H9 (cell line): ENCODE measurements at regions not wholly inside any gene's neighbourhood (a gene's known extent, or its start where the extent isn't known, plus 50 kb on each side); places are given as distances from the start of the nearest gene placed in this dataset.

Source experiments
- DNase-seq: peaks from one replicate; pipeline ENCODE4 v3.0.0-alpha.2; 2017
- H2AFZ ChIP-seq: one replicate; pipeline ENCODE4 v1.6.1; 2013; ENCODE audit warnings: mild to moderate bottlenecking, low read length, control low read depth, moderate library complexity
- H2AK5ac ChIP-seq: 2 replicates; pipeline ENCODE4 v1.6.1; 2013; ENCODE audit warnings: low read length, control low read depth, mixed read lengths; ENCODE audit not compliant: insufficient read length
- H2BK120ac ChIP-seq: one replicate; pipeline ENCODE4 v1.6.1; 2013; ENCODE audit warnings: low read depth, mild to moderate bottlenecking, low read length, control low read depth, inconsistent platforms; ENCODE audit not compliant: poor library complexity, severe bottlenecking
- H2BK12ac ChIP-seq: 2 replicates; pipeline ENCODE4 v1.6.1; 2013; ENCODE audit warnings: low read length, control low read depth, mixed read lengths, low read depth; ENCODE audit not compliant: insufficient read length
- H2BK15ac ChIP-seq: 2 replicates; pipeline ENCODE4 v1.6.1; 2013; ENCODE audit warnings: low read depth, low read length, control low read depth
- H2BK20ac ChIP-seq: one replicate; pipeline ENCODE4 v1.6.1; 2013; ENCODE audit warnings: low read depth, mild to moderate bottlenecking, low read length, control low read depth, inconsistent platforms; ENCODE audit not compliant: poor library complexity, severe bottlenecking
- H2BK5ac ChIP-seq: 2 replicates; pipeline ENCODE4 v1.6.1; 2013; ENCODE audit warnings: low read length, control low read depth, mixed read lengths; ENCODE audit not compliant: insufficient read length
- H3K14ac ChIP-seq: 2 replicates; pipeline ENCODE4 v1.6.1; 2013; ENCODE audit warnings: low read length, control low read depth; ENCODE audit not compliant: insufficient read depth
- H3K18ac ChIP-seq: 2 replicates; pipeline ENCODE4 v1.6.1; 2013; ENCODE audit warnings: low read depth, mild to moderate bottlenecking, mixed read lengths, low read length, control low read depth; ENCODE audit not compliant: insufficient read length
- H3K23ac ChIP-seq: 2 replicates; pipeline ENCODE4 v1.6.1; 2013; ENCODE audit warnings: low read length, control low read depth, mixed read lengths, low read depth; ENCODE audit not compliant: insufficient read length
- H3K23me2 ChIP-seq: 2 replicates; pipeline ENCODE4 v1.6.1; 2013; ENCODE audit warnings: low read depth, mild to moderate bottlenecking, mixed read lengths, low read length, control low read depth; ENCODE audit not compliant: insufficient read length, poor library complexity, severe bottlenecking
- H3K27ac ChIP-seq: 2 replicates; pipeline ENCODE4 v1.5.1; 2013; ENCODE audit warnings: low read length, control low read depth, mixed read lengths, low read depth; ENCODE audit not compliant: insufficient read length
- H3K27me3 ChIP-seq: 2 replicates; pipeline ENCODE4 v1.6.1; 2013; ENCODE audit warnings: low read length, control low read depth, inconsistent platforms; ENCODE audit not compliant: insufficient read depth
- H3K4ac ChIP-seq: 2 replicates; pipeline ENCODE4 v1.6.1; 2013; ENCODE audit warnings: low read depth, mild to moderate bottlenecking, control low read depth, inconsistent platforms, low read length, moderate library complexity
- H3K4me1 ChIP-seq: 2 replicates; pipeline ENCODE4 v1.6.1; 2013; ENCODE audit warnings: low read length, control low read depth, inconsistent platforms; ENCODE audit not compliant: insufficient read depth
- H3K4me2 ChIP-seq: 2 replicates; pipeline ENCODE4 v1.6.1; 2013; ENCODE audit warnings: low read length, control low read depth, mixed read lengths; ENCODE audit not compliant: insufficient read length, insufficient read depth
- H3K56ac ChIP-seq: 2 replicates; pipeline ENCODE4 v1.6.1; 2013; ENCODE audit warnings: low read depth, mild to moderate bottlenecking, mixed read lengths, low read length, control low read depth; ENCODE audit not compliant: insufficient read length
- H3K79me1 ChIP-seq: 2 replicates; pipeline ENCODE4 v1.6.1; 2013; ENCODE audit warnings: low read depth, mild to moderate bottlenecking, moderate library complexity, low read length, control low read depth, inconsistent platforms; ENCODE audit not compliant: insufficient read depth, poor library complexity, severe bottlenecking
- H3K79me2 ChIP-seq: 2 replicates; pipeline ENCODE4 v1.6.1; 2013; ENCODE audit warnings: low read length, control low read depth, inconsistent platforms; ENCODE audit not compliant: insufficient read depth
- H3K9ac ChIP-seq: 2 replicates; pipeline ENCODE4 v1.6.1; 2013; ENCODE audit warnings: low read length, control low read depth, mixed read lengths; ENCODE audit not compliant: insufficient read length; ENCODE audit errors: extremely low read depth
- H3K9me3 ChIP-seq: one replicate; pipeline ENCODE4 v1.6.1; 2013; ENCODE audit warnings: low read depth, low read length, inconsistent platforms; ENCODE audit not compliant: control insufficient read depth
- H3T11ph ChIP-seq: one replicate; pipeline ENCODE4 v1.6.1; 2013; ENCODE audit warnings: mild to moderate bottlenecking, low read length, control low read depth, inconsistent platforms
- H4K20me1 ChIP-seq: one replicate; pipeline ENCODE4 v1.6.1; 2013; ENCODE audit not compliant: control insufficient read depth, insufficient read length, insufficient read depth
- H4K5ac ChIP-seq: 2 replicates; pipeline ENCODE4 v1.6.1; 2013; ENCODE audit warnings: low read depth, mild to moderate bottlenecking, mixed read lengths, low read length, control low read depth; ENCODE audit not compliant: insufficient read length
- H4K8ac ChIP-seq: replicated peaks from 2 replicates; pipeline ENCODE4 v1.6.1; 2013; ENCODE audit warnings: low read length, control low read depth, mixed read lengths, low read depth; ENCODE audit not compliant: insufficient read length
- H4K91ac ChIP-seq: 2 replicates; pipeline ENCODE4 v1.6.1; 2013; ENCODE audit warnings: low read depth, mild to moderate bottlenecking, moderate library complexity, mixed read lengths, low read length, control low read depth; ENCODE audit not compliant: insufficient read length
- H3K27ac Mint-ChIP-seq, 3 experiments: 2 replicates in 2 of 3; 3 replicates in 1 of 3; pipeline ENCODE4 v1.8.0; 2020 to 2021; ENCODE audit warnings: mixed read lengths in 3 of 3, mild to moderate bottlenecking in 1 of 3, moderate library complexity in 1 of 3
- H3K27me3 Mint-ChIP-seq: 2 replicates; pipeline ENCODE4 v1.8.0; 2021; ENCODE audit warnings: low read depth, mild to moderate bottlenecking, moderate library complexity, mixed read lengths
- H3K36me3 Mint-ChIP-seq, 3 experiments: 2 replicates in 2 of 3; 3 replicates in 1 of 3; pipeline ENCODE4 v1.8.0; 2020 to 2021; ENCODE audit warnings: low read depth in 3 of 3, mixed read lengths in 3 of 3; ENCODE audit not compliant: insufficient read depth in 1 of 3
- H3K4me1 Mint-ChIP-seq, 2 experiments: 2 replicates each; pipeline ENCODE4 v1.8.0; 2020; ENCODE audit warnings: mixed read lengths in 2 of 2
- H3K4me3 Mint-ChIP-seq, 2 experiments: 2 replicates in 1 of 2; 3 replicates in 1 of 2; pipeline ENCODE4 v1.8.0; 2020 to 2021; ENCODE audit warnings: mild to moderate bottlenecking in 2 of 2, mixed read lengths in 2 of 2, moderate library complexity in 1 of 2
- H3K9me3 Mint-ChIP-seq, 2 experiments: 2 replicates in 1 of 2; 3 replicates in 1 of 2; pipeline ENCODE4 v1.8.0; 2020; ENCODE audit warnings: mild to moderate bottlenecking in 2 of 2, mixed read lengths in 2 of 2, moderate library complexity in 1 of 2
- CTCF ChIP-seq: fragments of 200-600 bp; sonication (generic); conservative IDR thresholded peaks from 3 replicates; pipeline ENCODE4 v1.8.0; 2021; ENCODE audit warnings: antibody characterized with exemption, mild to moderate bottlenecking
- WGBS: extraction: QIAGEN DNeasy Blood & Tissue Kit; methylation state at CpG from one replicate; pipeline ENCODE4 v1.1.7; 2013; ENCODE audit warnings: missing lambda C conversion rate, low lambda C conversion rate, mixed read lengths; ENCODE audit not compliant: insufficient read length; ENCODE audit errors: extremely low coverage; 5-methylcytosine and 5-hydroxymethylcytosine counted together

GRCh38 chr1:221397606-221398005 lies 344.3 kb downstream of the DUSP10 start:
- Histone ChIP-seq H2AFZ (no peak overlapping the region), H3K18ac (no peak overlapping the region), H3K14ac (no peak overlapping the region), H4K91ac (no peak overlapping the region), H4K5ac (no peak overlapping the region), H3K56ac (no peak overlapping the region), H2BK20ac (no peak overlapping the region), H3K79me1 (no peaks in the 10 kb centered on the region), H3K27ac (no peak overlapping the region), H3T11ph (no peak overlapping the region), H4K20me1 (no peaks in the 10 kb centered on the region), H2BK5ac (no peak overlapping the region), H3K4me1 (no peaks in the 10 kb centered on the region), H2BK120ac (no peak overlapping the region), H3K9ac (no peak overlapping the region), H3K9me3 (no peaks in the 10 kb centered on the region), H3K27me3 (no peaks in the 10 kb centered on the region), H4K8ac (no peak overlapping the region), H3K79me2 (no peaks in the 10 kb centered on the region), H3K4me2 (no peak overlapping the region), H2BK15ac (no peak overlapping the region), H2BK12ac (no peak overlapping the region), H3K23me2 (no peaks in the 10 kb centered on the region), H3K23ac (no peak overlapping the region), H2AK5ac (no peak overlapping the region), H3K4ac (no peak overlapping the region)
- Mint-ChIP-seq H3K4me3 (no peak overlapping the region), H3K4me1 (peaks cover 7% of the 10 kb centered on the region in 2 experiments), H3K36me3 (peaks cover 0 to 1% (median 0%) of the 10 kb centered on the region in 3 experiments; a peak in 2 of 7 replicates), H3K9me3 (peaks cover 4 to 5% of the 10 kb centered on the region in 2 experiments; a peak in 2 of 5 replicates), H3K27me3 (no peaks in the 10 kb centered on the region), H3K27ac (no peak overlapping the region)
- TF ChIP-seq CTCF: no peak
- WGBS: no CpG with 5 or more reads among the region's 3 CpGs
- no peak for DNase-seq
